Neuronal stem cell (in vitro differentiated cells): ENCODE measurements at regions not wholly inside any gene's neighbourhood (a gene's known extent, or its start where the extent isn't known, plus 50 kb on each side); places are given as distances from the start of the nearest gene placed in this dataset.

Experiments used
- DNase-seq: peaks from one replicate; pipeline ENCODE4 v3.0.0-alpha.2; 2013; ENCODE audit warnings: low spot score
- H2AFZ ChIP-seq: one replicate; pipeline ENCODE4 v1.6.1; 2013; ENCODE audit warnings: mild to moderate bottlenecking, low read length, inconsistent platforms
- H2AK5ac ChIP-seq: 2 replicates; pipeline ENCODE4 v1.6.1; 2013; ENCODE audit warnings: low read depth, mild to moderate bottlenecking, inconsistent platforms, low read length, moderate library complexity, mixed read lengths
- H2BK120ac ChIP-seq: 2 replicates; pipeline ENCODE4 v1.6.1; 2013; ENCODE audit warnings: low read depth, mild to moderate bottlenecking, inconsistent platforms, low read length, moderate library complexity, mixed read lengths
- H2BK12ac ChIP-seq: one replicate; pipeline ENCODE4 v1.6.1; 2013; ENCODE audit warnings: low read length, inconsistent platforms
- H2BK15ac ChIP-seq: 2 replicates; pipeline ENCODE4 v1.6.1; 2013; ENCODE audit warnings: mild to moderate bottlenecking, low read length, inconsistent platforms, mixed read lengths
- H2BK5ac ChIP-seq: one replicate; pipeline ENCODE4 v1.6.1; 2013; ENCODE audit warnings: inconsistent platforms, mild to moderate bottlenecking, low read length, moderate library complexity
- H3K14ac ChIP-seq: one replicate; pipeline ENCODE4 v1.6.1; 2013; ENCODE audit warnings: low read length, inconsistent platforms
- H3K18ac ChIP-seq: 2 replicates; pipeline ENCODE4 v1.6.1; 2013; ENCODE audit warnings: low read length, inconsistent platforms
- H3K23ac ChIP-seq: 2 replicates; pipeline ENCODE4 v1.6.1; 2013; ENCODE audit warnings: low read depth, mild to moderate bottlenecking, mixed read lengths, low read length, inconsistent platforms; ENCODE audit not compliant: poor library complexity
- H3K27ac ChIP-seq: replicated peaks from 3 replicates; pipeline ENCODE4 v1.5.1; 2013; ENCODE audit warnings: low read length, inconsistent platforms
- H3K27me3 ChIP-seq, 3 experiments: 2 replicates each; pipeline ENCODE4 v1.6.1; 2013; ENCODE audit warnings: low read length in 3 of 3, mild to moderate bottlenecking in 2 of 3, inconsistent platforms in 1 of 3, low read depth in 1 of 3, mixed read lengths in 1 of 3, moderate library complexity in 1 of 3; ENCODE audit not compliant: control insufficient read depth in 3 of 3, insufficient read depth in 3 of 3
- H3K36me3 ChIP-seq, 2 donors: replicated peaks in 1 of 2; 2 replicates each; pipeline ENCODE4 v1.6.1; 2013; ENCODE audit warnings: low read length in 2 of 2; ENCODE audit not compliant: control insufficient read depth in 2 of 2, insufficient read depth in 2 of 2
- H3K4ac ChIP-seq: 2 replicates; pipeline ENCODE4 v1.6.1; 2013; ENCODE audit warnings: inconsistent platforms, mild to moderate bottlenecking, low read length, moderate library complexity
- H3K4me1 ChIP-seq, 2 donors: 1 replicate in 1 of 2; 2 replicates in 1 of 2; pipeline ENCODE4 v1.6.1; 2013; ENCODE audit warnings: low read length in 2 of 2, low read depth in 1 of 2; ENCODE audit not compliant: control insufficient read depth in 2 of 2, insufficient read depth in 1 of 2
- H3K4me2 ChIP-seq: one replicate; pipeline ENCODE4 v1.6.1; 2013; ENCODE audit warnings: mild to moderate bottlenecking, low read length, inconsistent platforms; ENCODE audit not compliant: insufficient read depth, poor library complexity, severe bottlenecking
- H3K4me3 ChIP-seq, 2 donors: 2 replicates each; pipeline ENCODE4 v1.5.1; 2013; ENCODE audit warnings: low read length in 2 of 2, mild to moderate bottlenecking in 2 of 2, inconsistent platforms in 1 of 2, moderate library complexity in 1 of 2
- H3K79me1 ChIP-seq: one replicate; pipeline ENCODE4 v1.6.1; 2013; ENCODE audit warnings: low read depth, mild to moderate bottlenecking, inconsistent platforms, low read length, moderate library complexity
- H3K9ac ChIP-seq: one replicate; pipeline ENCODE4 v1.6.1; 2013; ENCODE audit warnings: mild to moderate bottlenecking, low read depth, low read length, inconsistent platforms; ENCODE audit not compliant: poor library complexity
- H3K9me3 ChIP-seq, 2 donors: replicated peaks in 1 of 2; 2 replicates each; pipeline versions ENCODE3 to v1.6.1; 2013; ENCODE audit warnings: low read length in 2 of 2, mild to moderate bottlenecking in 2 of 2, inconsistent platforms in 1 of 2, low read depth in 1 of 2, mixed read lengths in 1 of 2, moderate library complexity in 1 of 2; ENCODE audit not compliant: control insufficient read depth in 2 of 2, insufficient read depth in 1 of 2
- H4K8ac ChIP-seq: one replicate; pipeline ENCODE4 v1.6.1; 2013; ENCODE audit warnings: low read depth, mild to moderate bottlenecking, inconsistent platforms, low read length, moderate library complexity
- H4K91ac ChIP-seq: one replicate; pipeline ENCODE4 v1.6.1; 2013; ENCODE audit warnings: low read length, low read depth, mild to moderate bottlenecking, inconsistent platforms; ENCODE audit not compliant: poor library complexity
- WGBS, 2 donors: extraction: QIAGEN DNeasy Blood & Tissue Kit; methylation state at CpG; one replicate each; pipeline ENCODE4 v1.1.7; 2013; ENCODE audit warnings: missing lambda C conversion rate in 2 of 2, mixed read lengths in 1 of 2; ENCODE audit not compliant: insufficient read length in 2 of 2, insufficient replicate concordance in 1 of 2; ENCODE audit errors: extremely low coverage in 2 of 2; 5-methylcytosine and 5-hydroxymethylcytosine counted together

GRCh38 chr7:67451306-67451705, 454.7 kb downstream of the TYW1 start:
- H4K91ac ChIP-seq, result no peak overlapping the region
- H2BK5ac ChIP-seq, result no peak overlapping the region
- H2BK120ac ChIP-seq, result no peak overlapping the region
- H3K14ac ChIP-seq, result no peak overlapping the region
- no peak for DNase-seq
- WGBS, 2 donors, result no CpG with 5 or more reads among the region's 9 CpGs
- H2AK5ac ChIP-seq, result peak overlapping the region; percentile 35
- no peak overlapping the region for H2BK15ac ChIP-seq
- H3K4me3 ChIP-seq, result no peak overlapping the region
- peaks cover 0 to 4% of the 10 kb centered on the region in 2 donors for H3K4me1 ChIP-seq
- peak overlapping the region; percentile 62 for H3K18ac ChIP-seq
- H2AFZ ChIP-seq, result no peak overlapping the region
- no peak overlapping the region for H3K9ac ChIP-seq
- peaks cover 0 to 3% of the 10 kb centered on the region in 2 donors for H3K9me3 ChIP-seq
- H4K8ac ChIP-seq, result no peak overlapping the region
- H3K4ac ChIP-seq, result no peak overlapping the region
- no peak overlapping the region for H2BK12ac ChIP-seq
- H3K27ac ChIP-seq, result no peak overlapping the region
- H3K36me3 ChIP-seq, result no peaks in the 10 kb centered on the region
- no peaks in the 10 kb centered on the region for H3K79me1 ChIP-seq
- no peaks in the 10 kb centered on the region for H3K27me3 ChIP-seq
- H3K23ac ChIP-seq, result no peak overlapping the region
- no peak overlapping the region for H3K4me2 ChIP-seq

GRCh38 chr7:67452516-67453026, 455.9 kb downstream of the TYW1 start:
- no peak overlapping the region for H2AK5ac ChIP-seq
- whole genome bisulfite sequencing, 2 donors, result 100% methylated on average over 4 of the region's 6 CpGs; no CpG with 5 or more reads in 1 of the 2 donors
- H2BK15ac ChIP-seq, result no peak overlapping the region
- no peaks in the 10 kb centered on the region for H3K36me3 ChIP-seq
- H2AFZ ChIP-seq, result no peak overlapping the region
- no peak overlapping the region for H2BK120ac ChIP-seq
- DNase-seq, result no peak
- no peak overlapping the region for H3K4me3 ChIP-seq
- no peak overlapping the region for H2BK12ac ChIP-seq
- no peak overlapping the region for H4K91ac ChIP-seq
- no peak overlapping the region for H3K9ac ChIP-seq
- H3K4ac ChIP-seq, result no peak overlapping the region
- no peak overlapping the region for H3K18ac ChIP-seq
- no peaks in the 10 kb centered on the region for H3K9me3 ChIP-seq
- H2BK5ac ChIP-seq, result no peak overlapping the region
- peaks cover 0 to 3% of the 10 kb centered on the region in 2 donors for H3K4me1 ChIP-seq
- H3K14ac ChIP-seq, result no peak overlapping the region
- H3K23ac ChIP-seq, result no peak overlapping the region
- no peak overlapping the region for H3K27ac ChIP-seq
- no peak overlapping the region for H4K8ac ChIP-seq
- no peaks in the 10 kb centered on the region for H3K27me3 ChIP-seq
- no peaks in the 10 kb centered on the region for H3K79me1 ChIP-seq
- no peak overlapping the region for H3K4me2 ChIP-seq

GRCh38 chr7:67453580-67454380, 457.1 kb downstream of the TYW1 start:
- Histone ChIP-seq H3K18ac (no peak overlapping the region), H2BK120ac (no peak overlapping the region), H3K4me1 (peaks cover 0 to 3% of the 10 kb centered on the region in 2 donors), H2BK15ac (no peak overlapping the region), H2BK12ac (no peak overlapping the region), H4K91ac (no peak overlapping the region), H3K23ac (no peak overlapping the region), H2AFZ (peak overlapping the region; percentile 46), H3K14ac (no peak overlapping the region), H3K4me3 (no peak overlapping the region), H3K36me3 (no peaks in the 10 kb centered on the region), H2BK5ac (no peak overlapping the region), H3K4me2 (no peak overlapping the region), H3K27me3 (no peaks in the 10 kb centered on the region), H3K9ac (no peak overlapping the region), H2AK5ac (no peak overlapping the region), H3K9me3 (no peaks in the 10 kb centered on the region), H3K27ac (no peak overlapping the region), H4K8ac (no peak overlapping the region), H3K79me1 (no peaks in the 10 kb centered on the region), H3K4ac (no peak overlapping the region)
- WGBS, 2 donors, result no CpG with 5 or more reads among the region's 16 CpGs
- no peak for DNase-seq

GRCh38 chr7:67455508-67455907, 458.9 kb downstream of the TYW1 start:
- Histone ChIP-seq H3K4me2 (no peak overlapping the region), H3K14ac (no peak overlapping the region), H4K91ac (no peak overlapping the region), H2AFZ (no peak overlapping the region), H3K27ac (no peak overlapping the region), H3K23ac (no peak overlapping the region), H3K4ac (no peak overlapping the region), H3K36me3 (no peaks in the 10 kb centered on the region), H3K9me3 (no peaks in the 10 kb centered on the region), H3K4me1 (peaks cover 0 to 3% of the 10 kb centered on the region in 2 donors), H2BK120ac (no peak overlapping the region), H3K27me3 (no peaks in the 10 kb centered on the region), H3K79me1 (no peaks in the 10 kb centered on the region), H4K8ac (no peak overlapping the region), H3K4me3 (no peak overlapping the region), H3K9ac (no peak overlapping the region), H3K18ac (no peak overlapping the region), H2BK15ac (no peak overlapping the region), H2BK12ac (no peak overlapping the region), H2AK5ac (no peak overlapping the region), H2BK5ac (no peak overlapping the region)
- no peak for DNase-seq
- WGBS, 2 donors, result no CpG with 5 or more reads among the region's 1 CpG
